Activated CD4-positive, alpha-beta T cell treated with anti-CD3 and anti-CD28 coated beads, Interleukin-2, amount 50 U/mL, for 16 hours (primary cell): ENCODE measurements at regions not wholly inside any gene's neighbourhood (a gene's known extent, or its start where the extent isn't known, plus 50 kb on each side); places are given as distances from the start of the nearest gene placed in this dataset.
A peak's percentile ranks its signal among the peaks of the same experiment; 100 is the strongest.

Experiments
- DNase-seq: peaks from one replicate; pipeline ENCODE4 v3.0.0-alpha.2; 2020

- DNase-seq, result no peak
These were observed 247.5 kb downstream of the NSG2 start for GRCh38 chr5:174293006-174293405.

DNA sequence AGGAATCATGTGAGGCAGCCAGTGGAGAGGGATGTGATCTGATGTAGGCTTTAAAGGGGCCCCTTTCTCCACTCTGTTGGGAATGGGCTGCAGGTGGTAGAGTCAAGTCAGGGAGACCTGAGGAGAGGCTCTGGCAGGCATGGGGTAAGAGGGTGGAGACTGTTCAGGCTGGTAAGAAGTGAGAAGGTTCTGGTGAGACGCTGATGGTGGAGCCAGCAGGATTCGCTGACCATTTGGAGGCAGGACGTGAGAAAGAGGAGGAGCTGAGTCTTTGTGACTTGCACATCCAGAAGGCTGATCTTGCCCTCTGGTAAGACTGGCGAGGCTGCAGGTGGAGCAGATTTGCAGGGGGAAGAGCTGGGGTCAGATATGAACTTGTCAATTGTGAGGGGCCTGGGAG, 248.0 kb downstream of the NSG2 start:
- no peak for DNase-seq

GRCh38 chr5:174294891-174295620, 249.6 kb downstream of the NSG2 start:
- no peak for DNase-seq

DNA sequence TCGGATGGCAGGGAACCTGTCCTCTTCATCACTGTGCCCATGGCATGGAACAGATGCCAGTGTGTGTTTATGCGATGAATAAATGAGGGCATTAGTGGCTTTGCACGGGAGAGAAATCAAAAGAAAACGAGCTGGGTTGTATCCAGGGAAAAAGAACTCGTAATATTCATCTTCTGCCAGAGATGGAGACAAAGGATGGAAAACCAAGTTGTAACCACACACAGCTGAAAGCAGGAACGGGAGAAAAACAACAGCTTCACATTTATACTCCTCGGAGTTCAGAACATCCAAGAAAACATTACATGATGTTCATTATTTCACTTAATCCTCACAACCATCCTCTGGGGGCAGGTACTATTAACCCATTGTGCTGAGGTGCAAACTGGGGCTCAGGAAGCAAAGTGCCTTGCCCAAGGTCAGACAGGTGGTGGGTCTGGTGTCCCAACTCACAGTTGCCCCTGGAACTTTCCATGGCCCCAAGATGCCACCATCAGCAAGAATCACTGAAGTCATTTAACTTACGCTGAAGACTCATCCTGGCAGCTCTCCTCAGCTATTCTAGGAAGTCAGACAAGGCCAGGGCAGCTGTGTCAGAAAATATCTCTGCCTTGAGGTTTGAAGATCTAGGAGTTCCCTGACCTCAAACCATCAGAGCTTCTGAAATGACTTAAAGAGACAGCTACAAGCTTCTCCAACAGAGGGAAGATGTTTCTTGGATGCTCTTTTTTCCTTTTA, 250.4 kb downstream of the NSG2 start:
- no peak for DNase-seq

DNA sequence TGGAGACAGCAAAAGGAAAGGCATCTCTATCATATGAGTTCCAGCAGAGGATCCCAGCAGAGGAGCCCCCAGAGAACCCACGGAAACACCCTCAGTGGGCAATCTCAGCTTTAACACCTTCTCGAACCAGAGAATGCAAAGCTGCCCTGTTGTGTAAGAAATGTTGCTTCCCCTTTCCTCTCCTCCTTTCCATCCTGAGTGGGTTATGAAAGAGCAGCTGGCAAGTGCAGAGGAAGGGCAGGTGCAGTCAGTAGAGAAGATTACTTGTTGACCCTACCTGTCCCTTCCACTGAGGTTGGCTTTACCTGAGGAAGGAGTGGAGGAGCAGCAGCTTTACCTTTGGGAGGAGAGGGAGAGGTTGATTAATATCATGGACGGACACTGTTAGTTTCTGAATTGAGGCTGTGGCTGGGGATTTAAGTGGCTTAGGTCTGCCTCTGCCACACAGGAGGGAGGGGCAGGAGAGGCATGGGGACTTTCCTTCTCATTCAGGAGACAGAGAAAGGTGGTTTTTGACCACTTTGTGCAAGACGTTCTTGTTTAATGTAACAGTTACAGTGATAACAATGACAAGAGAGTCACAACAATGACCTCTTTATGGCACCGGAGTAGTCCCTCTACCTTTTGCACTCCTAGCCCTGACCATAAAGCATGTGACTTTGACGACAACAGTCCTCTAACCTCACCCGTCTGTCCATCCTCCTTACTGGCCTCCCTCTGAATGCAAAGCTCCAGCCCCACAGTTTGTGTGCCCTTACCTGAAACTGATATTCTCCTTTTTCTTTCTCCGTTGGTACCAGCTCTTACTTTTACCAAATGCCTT, 254.8 kb downstream of the NSG2 start:
- DNase-seq, result no peak

DNA sequence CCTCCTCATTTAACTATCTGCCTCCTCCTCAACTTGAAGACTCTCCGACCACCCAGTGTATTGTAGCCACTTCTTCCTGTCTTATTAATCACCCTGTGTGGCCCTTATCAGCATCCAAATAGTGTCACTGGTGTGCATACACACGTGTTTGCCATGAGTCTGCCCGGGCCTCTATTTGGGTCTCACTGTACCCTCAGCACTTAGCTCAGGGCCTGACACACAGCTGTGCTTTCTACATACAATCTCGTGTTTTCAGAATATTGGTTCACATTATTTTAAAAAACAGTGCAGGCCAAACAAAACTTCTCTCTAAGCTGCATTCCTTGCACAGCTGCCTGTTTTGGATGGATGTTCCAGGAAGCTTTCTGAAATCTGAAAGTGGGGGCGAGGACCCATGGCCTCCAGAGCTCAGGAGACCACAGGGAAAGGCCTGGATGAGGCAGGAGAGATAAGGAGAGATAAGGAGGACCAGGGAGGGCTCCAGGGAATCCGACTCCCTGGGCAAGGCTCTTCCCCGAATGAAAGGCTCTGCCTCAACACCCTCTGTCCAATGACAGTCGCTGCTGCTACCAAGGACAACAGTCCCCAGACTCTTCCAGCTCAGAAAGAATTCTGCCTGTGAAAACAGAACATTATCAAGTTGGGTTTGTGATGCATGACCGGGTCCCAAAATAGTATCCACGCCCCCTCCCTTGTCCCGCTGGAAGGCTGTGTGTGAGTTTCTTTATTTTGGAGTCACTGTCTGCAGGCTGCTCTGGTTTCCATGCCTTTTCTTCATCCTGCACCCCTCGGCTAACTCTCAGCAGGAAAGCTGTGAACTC, 255.6 kb downstream of the NSG2 start:
- DNase-seq, result no peak

GRCh38 chr5:174301848-174302625, 256.5 kb downstream of the NSG2 start:
- DNase-seq, result no peak

DNA sequence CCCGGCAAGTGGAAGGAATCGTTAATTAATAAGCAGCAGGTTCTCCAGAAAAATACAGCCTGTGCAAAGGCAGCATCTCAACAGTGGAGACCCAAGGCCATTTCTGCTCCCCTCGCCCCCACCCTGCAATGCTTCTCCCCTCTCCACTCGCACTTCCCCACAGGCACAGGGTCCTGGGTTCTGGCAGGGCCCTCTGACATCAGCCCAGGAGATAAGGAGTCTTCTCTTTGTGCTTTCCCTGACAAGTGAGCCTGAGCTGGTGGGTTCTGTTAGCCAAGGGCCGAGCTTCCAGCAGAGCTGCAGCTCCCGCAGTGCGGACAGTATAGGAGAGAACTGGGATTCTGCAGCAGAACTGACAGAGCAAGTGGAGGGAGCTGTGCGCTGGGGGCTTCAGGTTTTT, 257.5 kb downstream of the NSG2 start:
- DNase-seq, result no peak

- DNase-seq, result no peak
These were observed 258.0 kb downstream of the NSG2 start for GRCh38 chr5:174303437-174304045.

DNA sequence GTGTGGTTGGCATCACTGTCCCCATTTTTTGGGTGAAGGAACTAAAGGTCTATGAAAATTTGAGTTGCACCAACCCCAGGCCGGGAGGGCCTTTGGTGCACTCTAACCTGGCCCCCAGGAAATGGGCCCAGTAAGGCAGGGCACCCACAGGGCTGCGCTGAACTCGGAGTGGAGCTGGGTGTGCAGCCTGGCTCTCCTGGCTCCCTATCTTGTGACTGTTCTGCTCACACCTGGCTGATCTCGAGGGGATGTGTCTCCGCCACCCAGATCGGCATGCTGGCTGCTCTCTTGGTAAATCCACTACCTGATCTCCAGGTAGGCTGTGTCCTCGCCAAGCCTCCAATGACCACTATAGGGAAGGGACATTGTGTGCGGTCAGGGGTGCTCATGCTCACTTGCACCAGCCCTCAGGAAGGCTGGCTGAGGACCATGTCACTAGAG, 259.8 kb downstream of the NSG2 start:
- no peak for DNase-seq

DNA sequence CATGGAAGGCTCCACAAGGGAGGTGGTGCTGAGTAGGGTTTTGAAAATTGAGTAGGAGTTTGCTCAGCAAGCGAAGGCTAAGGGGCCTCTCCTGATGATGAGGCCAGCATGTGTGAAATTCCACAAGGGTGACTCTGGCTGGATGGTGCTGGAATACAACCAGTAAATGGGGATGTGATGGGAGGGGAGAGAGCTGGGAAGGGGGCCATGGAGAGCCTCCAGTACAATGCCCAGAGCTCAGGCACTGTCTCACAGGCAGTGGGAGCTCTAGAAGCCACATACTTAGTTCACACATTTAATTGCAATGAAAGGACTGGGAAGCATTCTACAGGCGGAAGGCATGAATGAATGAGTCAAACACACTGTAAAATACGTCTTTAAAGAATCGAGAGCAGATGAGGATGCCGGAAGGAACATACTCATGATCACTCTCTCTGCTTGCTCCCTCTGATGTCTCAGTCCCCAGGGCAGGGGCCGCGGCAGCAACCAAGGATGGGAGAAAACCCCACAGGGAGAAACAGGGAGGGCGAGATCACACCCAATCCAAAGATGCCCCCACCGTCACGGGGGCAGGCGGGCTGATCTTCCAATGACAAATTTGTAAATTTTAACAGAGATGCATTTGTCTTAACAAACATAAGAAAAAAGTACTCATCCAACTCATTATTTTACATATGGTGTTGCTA, 261.0 kb downstream of the NSG2 start:
- no peak for DNase-seq

- DNase-seq, result no peak
These were observed 261.5 kb downstream of the NSG2 start for GRCh38 chr5:174307031-174307408.

- no peak for DNase-seq
These were observed 262.3 kb downstream of the NSG2 start for GRCh38 chr5:174307656-174308271.

GRCh38 chr5:174309131-174309795, 263.8 kb downstream of the NSG2 start:
- DNase-seq, result no peak

GRCh38 chr5:174310243-174310642, 264.7 kb downstream of the NSG2 start:
- DNase-seq, result no peak

GRCh38 chr5:174310706-174311105, 265.2 kb downstream of the NSG2 start:
- no peak for DNase-seq

DNA sequence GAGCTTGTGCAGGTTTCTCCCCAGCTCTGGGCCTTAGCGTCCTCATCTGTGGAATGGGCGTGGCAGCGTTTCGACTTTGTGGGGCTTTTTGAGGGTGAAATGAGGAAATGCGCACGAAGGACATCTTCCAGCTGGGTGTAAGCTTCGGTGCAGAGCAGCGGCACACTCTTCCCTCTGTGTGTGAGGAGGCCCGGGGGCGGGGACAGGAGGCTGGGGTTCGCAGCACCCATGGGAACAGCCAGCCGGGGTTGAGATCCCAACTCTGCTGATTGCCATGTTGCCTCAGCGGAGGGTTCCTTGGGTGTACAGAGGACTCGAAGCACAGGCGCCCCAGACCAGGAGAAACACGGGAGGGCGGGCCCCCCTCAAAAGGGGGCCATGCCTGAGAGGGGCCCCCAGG, 265.6 kb downstream of the NSG2 start:
- no peak for DNase-seq

GRCh38 chr5:174311531-174312269, 266.2 kb downstream of the NSG2 start:
- peak; percentile 56 for DNase-seq

- no peak for DNase-seq
These were observed 266.7 kb downstream of the NSG2 start for GRCh38 chr5:174312270-174312617.
